ENCODE measurements at regions not wholly inside any gene's neighbourhood (a gene's known extent, or its start where the extent isn't known, plus 50 kb on each side); places are given as distances from the start of the nearest gene placed in this dataset.

- Mint-ChIP-seq H3K4me3 (no peak overlapping the region), H3K4me1 (ENCODE audit: low read depth) (peaks cover 24% of the 10 kb centered on the region), H3K9me3 (peaks cover 1% of the 10 kb centered on the region), H3K27me3 (ENCODE audit: low read depth) (peaks cover 1% of the 10 kb centered on the region), H3K36me3 (ENCODE audit: low read depth) (no peaks in the 10 kb centered on the region), H3K27ac (no peak overlapping the region)
- CTCF ChIA-PET: no interaction called here
- intact Hi-C loops (cut with micrococcal nuclease): no loop called here
- DNase-seq: no peak
Measured at GRCh38 chr14:61106959-61107641, 126.1 kb downstream of the SLC38A6 start.

- H3K4me1 Mint-ChIP-seq (ENCODE audit: low read depth): peaks cover 30% of the 10 kb centered on the region
- H3K27ac Mint-ChIP-seq: no peak overlapping the region
- intact Hi-C loops (cut with micrococcal nuclease): no loop called here
- no peaks in the 10 kb centered on the region for H3K27me3 Mint-ChIP-seq (ENCODE audit: low read depth)
- H3K9me3 Mint-ChIP-seq: peaks cover 1% of the 10 kb centered on the region
- CTCF ChIA-PET: no interaction called here
- H3K36me3 Mint-ChIP-seq (ENCODE audit: low read depth): no peaks in the 10 kb centered on the region
- DNase-seq: no peak
- H3K4me3 Mint-ChIP-seq: no peak overlapping the region
Measured at GRCh38 chr14:61106271-61106958, 125.4 kb downstream of the SLC38A6 start.

GRCh38 chr14:61104358-61104757, 123.3 kb downstream of the SLC38A6 start:
- H3K9me3 Mint-ChIP-seq: peaks cover 1% of the 10 kb centered on the region
- intact Hi-C loops (cut with micrococcal nuclease): no loop called here
- H3K4me3 Mint-ChIP-seq: no peak overlapping the region
- CTCF ChIA-PET: no interaction called here
- no peaks in the 10 kb centered on the region for H3K36me3 Mint-ChIP-seq (ENCODE audit: low read depth)
- peaks cover 31% of the 10 kb centered on the region for H3K4me1 Mint-ChIP-seq (ENCODE audit: low read depth)
- no peak for DNase-seq
- H3K27ac Mint-ChIP-seq: no peak overlapping the region
- no peaks in the 10 kb centered on the region for H3K27me3 Mint-ChIP-seq (ENCODE audit: low read depth)

GRCh38 chr14:61103541-61104339, 122.7 kb downstream of the SLC38A6 start:
- Mint-ChIP-seq H3K36me3 (ENCODE audit: low read depth) (peaks cover 2% of the 10 kb centered on the region), H3K9me3 (peaks cover 1% of the 10 kb centered on the region), H3K4me1 (ENCODE audit: low read depth) (peaks cover 31% of the 10 kb centered on the region), H3K4me3 (no peak overlapping the region), H3K27me3 (ENCODE audit: low read depth) (no peaks in the 10 kb centered on the region), H3K27ac (no peak overlapping the region)
- peak; percentile 59 for DNase-seq
- CTCF ChIA-PET: no interaction called here
- intact Hi-C loops (cut with micrococcal nuclease): no loop called here

GRCh38 chr14:61102549-61103466, 121.8 kb downstream of the SLC38A6 start:
- Mint-ChIP-seq H3K4me3 (no peak overlapping the region), H3K4me1 (ENCODE audit: low read depth) (peaks cover 31% of the 10 kb centered on the region), H3K9me3 (peaks cover 5% of the 10 kb centered on the region), H3K27ac (peak overlapping the region; percentile 7), H3K27me3 (ENCODE audit: low read depth) (no peaks in the 10 kb centered on the region), H3K36me3 (ENCODE audit: low read depth) (peaks cover 2% of the 10 kb centered on the region)
- CTCF ChIA-PET: interaction anchor here (0.7 kb wide), 1 partner anchor 285 kb away, joined by 3 read pairs; no protein-coding TSS in a partner anchor
- peak; percentile 21 for DNase-seq
- intact Hi-C loops (cut with micrococcal nuclease): loop anchor here (1.0 kb wide), 2 partner anchors 75 to 86 kb away; no protein-coding TSS in a partner anchor
